ENCODE measurements at regions not wholly inside any gene's neighbourhood (a gene's known extent, or its start where the extent isn't known, plus 50 kb on each side); places are given as distances from the start of the nearest gene placed in this dataset.
A peak's percentile ranks its signal among the peaks of the same experiment; 100 is the strongest.

DNA sequence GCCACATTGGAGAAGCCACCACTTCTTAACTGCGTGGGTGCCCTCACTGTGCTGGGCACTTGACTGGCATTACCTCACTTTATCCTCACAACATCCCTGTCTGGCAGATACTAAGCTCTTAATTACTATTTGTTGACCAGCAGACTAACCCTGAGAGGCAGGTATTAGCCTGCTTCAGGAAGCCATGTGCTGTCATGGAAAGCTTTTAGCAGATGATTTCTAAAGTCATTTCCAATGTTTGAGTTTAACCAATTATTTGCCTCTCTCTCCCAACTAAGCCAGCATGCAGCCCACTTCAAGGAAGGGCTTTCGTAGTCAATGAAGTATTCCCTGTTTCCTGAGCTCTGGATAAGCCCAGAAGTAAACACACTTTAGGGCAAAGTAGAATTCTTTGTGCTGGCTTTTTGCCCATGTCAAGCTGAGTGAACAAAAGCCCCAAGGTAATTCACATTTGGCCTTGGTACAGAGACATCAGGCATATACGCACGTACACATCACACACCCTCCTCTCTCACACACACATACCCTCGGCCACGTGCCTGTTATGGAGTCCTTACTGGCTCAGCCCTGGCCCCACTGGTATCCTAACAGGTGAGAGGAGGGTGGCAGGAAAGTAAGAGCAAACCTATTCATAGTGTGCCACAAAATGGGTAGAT lies 108.6 kb downstream of the C1D start (continued):
- TF ChIP-seq MBD4 (IDR thresholded peaks at IDR 0.05; ENCODE audit: borderline replicate concordance, low read length), result no peak
- TF ChIP-seq, protein P1, sequence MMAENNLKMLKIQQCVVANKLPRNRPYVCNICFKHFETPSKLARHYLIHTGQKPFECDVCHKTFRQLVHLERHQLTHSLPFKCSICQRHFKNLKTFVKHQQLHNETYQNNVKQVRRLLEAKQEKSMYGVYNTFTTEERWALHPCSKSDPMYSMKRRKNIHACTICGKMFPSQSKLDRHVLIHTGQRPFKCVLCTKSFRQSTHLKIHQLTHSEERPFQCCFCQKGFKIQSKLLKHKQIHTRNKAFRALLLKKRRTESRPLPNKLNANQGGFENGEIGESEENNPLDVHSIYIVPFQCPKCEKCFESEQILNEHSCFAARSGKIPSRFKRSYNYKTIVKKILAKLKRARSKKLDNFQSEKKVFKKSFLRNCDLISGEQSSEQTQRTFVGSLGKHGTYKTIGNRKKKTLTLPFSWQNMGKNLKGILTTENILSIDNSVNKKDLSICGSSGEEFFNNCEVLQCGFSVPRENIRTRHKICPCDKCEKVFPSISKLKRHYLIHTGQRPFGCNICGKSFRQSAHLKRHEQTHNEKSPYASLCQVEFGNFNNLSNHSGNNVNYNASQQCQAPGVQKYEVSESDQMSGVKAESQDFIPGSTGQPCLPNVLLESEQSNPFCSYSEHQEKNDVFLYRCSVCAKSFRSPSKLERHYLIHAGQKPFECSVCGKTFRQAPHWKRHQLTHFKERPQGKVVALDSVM (CRISPR knock-in tag; IDR thresholded peaks at IDR 0.05), result no peak
- TF ChIP-seq, protein P2, sequence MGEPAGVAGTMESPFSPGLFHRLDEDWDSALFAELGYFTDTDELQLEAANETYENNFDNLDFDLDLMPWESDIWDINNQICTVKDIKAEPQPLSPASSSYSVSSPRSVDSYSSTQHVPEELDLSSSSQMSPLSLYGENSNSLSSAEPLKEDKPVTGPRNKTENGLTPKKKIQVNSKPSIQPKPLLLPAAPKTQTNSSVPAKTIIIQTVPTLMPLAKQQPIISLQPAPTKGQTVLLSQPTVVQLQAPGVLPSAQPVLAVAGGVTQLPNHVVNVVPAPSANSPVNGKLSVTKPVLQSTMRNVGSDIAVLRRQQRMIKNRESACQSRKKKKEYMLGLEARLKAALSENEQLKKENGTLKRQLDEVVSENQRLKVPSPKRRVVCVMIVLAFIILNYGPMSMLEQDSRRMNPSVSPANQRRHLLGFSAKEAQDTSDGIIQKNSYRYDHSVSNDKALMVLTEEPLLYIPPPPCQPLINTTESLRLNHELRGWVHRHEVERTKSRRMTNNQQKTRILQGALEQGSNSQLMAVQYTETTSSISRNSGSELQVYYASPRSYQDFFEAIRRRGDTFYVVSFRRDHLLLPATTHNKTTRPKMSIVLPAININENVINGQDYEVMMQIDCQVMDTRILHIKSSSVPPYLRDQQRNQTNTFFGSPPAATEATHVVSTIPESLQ (CRISPR knock-in tag; conservative IDR thresholded peaks at IDR 0.05), result 0 out of 2 replicates have a peak, but pooled peaks have one; percentile 75
- no peak for TF ChIP-seq CENPT (CRISPR knock-in tag; IDR thresholded peaks at IDR 0.05; ENCODE audit: low read depth)
- TF ChIP-seq ZNF367 (CRISPR knock-in tag; IDR thresholded peaks at IDR 0.05; ENCODE audit: borderline replicate concordance), result no peak
- no peak for TF ChIP-seq FOXK2 (IDR thresholded peaks at IDR 0.05)
- TF ChIP-seq ZFP1 (CRISPR knock-in tag; IDR thresholded peaks at IDR 0.05), result no peak
- 0 out of 2 replicates have a peak, but pooled peaks have one; percentile 51 for TF ChIP-seq WIZ (CRISPR knock-in tag; IDR thresholded peaks at IDR 0.05)
- TF ChIP-seq FOXP1 (IDR thresholded peaks at IDR 0.05), result no peak
- TF ChIP-seq FOXP1 (CRISPR knock-in tag; IDR thresholded peaks at IDR 0.05), result peak; percentile 83
- TF ChIP-seq ZNF564 (CRISPR knock-in tag; IDR thresholded peaks at IDR 0.05), result no peak
- TF ChIP-seq ZNF556 (CRISPR knock-in tag; IDR thresholded peaks at IDR 0.05; ENCODE audit: borderline replicate concordance), result no peak; the same call in 1 of the 2 replicates
- TF ChIP-seq, protein P3, sequence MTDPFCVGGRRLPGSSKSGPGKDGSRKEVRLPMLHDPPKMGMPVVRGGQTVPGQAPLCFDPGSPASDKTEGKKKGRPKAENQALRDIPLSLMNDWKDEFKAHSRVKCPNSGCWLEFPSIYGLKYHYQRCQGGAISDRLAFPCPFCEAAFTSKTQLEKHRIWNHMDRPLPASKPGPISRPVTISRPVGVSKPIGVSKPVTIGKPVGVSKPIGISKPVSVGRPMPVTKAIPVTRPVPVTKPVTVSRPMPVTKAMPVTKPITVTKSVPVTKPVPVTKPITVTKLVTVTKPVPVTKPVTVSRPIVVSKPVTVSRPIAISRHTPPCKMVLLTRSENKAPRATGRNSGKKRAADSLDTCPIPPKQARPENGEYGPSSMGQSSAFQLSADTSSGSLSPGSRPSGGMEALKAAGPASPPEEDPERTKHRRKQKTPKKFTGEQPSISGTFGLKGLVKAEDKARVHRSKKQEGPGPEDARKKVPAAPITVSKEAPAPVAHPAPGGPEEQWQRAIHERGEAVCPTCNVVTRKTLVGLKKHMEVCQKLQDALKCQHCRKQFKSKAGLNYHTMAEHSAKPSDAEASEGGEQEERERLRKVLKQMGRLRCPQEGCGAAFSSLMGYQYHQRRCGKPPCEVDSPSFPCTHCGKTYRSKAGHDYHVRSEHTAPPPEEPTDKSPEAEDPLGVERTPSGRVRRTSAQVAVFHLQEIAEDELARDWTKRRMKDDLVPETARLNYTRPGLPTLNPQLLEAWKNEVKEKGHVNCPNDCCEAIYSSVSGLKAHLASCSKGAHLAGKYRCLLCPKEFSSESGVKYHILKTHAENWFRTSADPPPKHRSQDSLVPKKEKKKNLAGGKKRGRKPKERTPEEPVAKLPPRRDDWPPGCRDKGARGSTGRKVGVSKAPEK (CRISPR knock-in tag; IDR thresholded peaks at IDR 0.05; ENCODE audit: borderline replicate concordance), result no peak
- TF ChIP-seq IKZF1 (IDR thresholded peaks at IDR 0.05), result no peak
- no peak for TF ChIP-seq JARID2 (CRISPR knock-in tag; IDR thresholded peaks at IDR 0.05; ENCODE audit: insufficient replicate concordance)
- no peak for TF ChIP-seq NFKB2 (CRISPR knock-in tag; IDR thresholded peaks at IDR 0.05; ENCODE audit: borderline replicate concordance)
- no peak for TF ChIP-seq TBX3 (IDR thresholded peaks at IDR 0.05; ENCODE audit: borderline replicate concordance)
- TF ChIP-seq SOX13 (IDR thresholded peaks at IDR 0.05), result peak; percentile 40
- peak in 1 of 2 experiments; percentile 83; a peak in 1 of 4 replicates for TF ChIP-seq SOX13 (CRISPR knock-in tag; conservative IDR thresholded peaks at IDR 0.05 in 1 of 2, IDR thresholded peaks at IDR 0.05 in 1 of 2)
- peak; percentile 74 for TF ChIP-seq ZMYM2 (CRISPR knock-in tag; IDR thresholded peaks at IDR 0.05)
- TF ChIP-seq JDP2 (CRISPR knock-in tag; IDR thresholded peaks at IDR 0.05; ENCODE audit: borderline replicate concordance), result no peak
- TF ChIP-seq MATR3 (CRISPR knock-in tag; IDR thresholded peaks at IDR 0.05), result no peak
- TF ChIP-seq, protein P4, sequence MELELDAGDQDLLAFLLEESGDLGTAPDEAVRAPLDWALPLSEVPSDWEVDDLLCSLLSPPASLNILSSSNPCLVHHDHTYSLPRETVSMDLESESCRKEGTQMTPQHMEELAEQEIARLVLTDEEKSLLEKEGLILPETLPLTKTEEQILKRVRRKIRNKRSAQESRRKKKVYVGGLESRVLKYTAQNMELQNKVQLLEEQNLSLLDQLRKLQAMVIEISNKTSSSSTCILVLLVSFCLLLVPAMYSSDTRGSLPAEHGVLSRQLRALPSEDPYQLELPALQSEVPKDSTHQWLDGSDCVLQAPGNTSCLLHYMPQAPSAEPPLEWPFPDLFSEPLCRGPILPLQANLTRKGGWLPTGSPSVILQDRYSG (CRISPR knock-in tag; IDR thresholded peaks at IDR 0.05), result no peak
- TF ChIP-seq, protein P5, sequence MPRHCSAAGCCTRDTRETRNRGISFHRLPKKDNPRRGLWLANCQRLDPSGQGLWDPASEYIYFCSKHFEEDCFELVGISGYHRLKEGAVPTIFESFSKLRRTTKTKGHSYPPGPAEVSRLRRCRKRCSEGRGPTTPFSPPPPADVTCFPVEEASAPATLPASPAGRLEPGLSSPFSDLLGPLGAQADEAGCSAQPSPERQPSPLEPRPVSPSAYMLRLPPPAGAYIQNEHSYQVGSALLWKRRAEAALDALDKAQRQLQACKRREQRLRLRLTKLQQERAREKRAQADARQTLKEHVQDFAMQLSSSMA (CRISPR knock-in tag; IDR thresholded peaks at IDR 0.05), result no peak
